ENCODE measurements at regions not wholly inside any gene's neighbourhood (a gene's known extent, or its start where the extent isn't known, plus 50 kb on each side); places are given as distances from the start of the nearest gene placed in this dataset.

- TF ChIP-seq MED1 (CRISPR knock-in tag; IDR thresholded peaks at IDR 0.05): no peak
- TF ChIP-seq SPEN (CRISPR knock-in tag; IDR thresholded peaks at IDR 0.05; ENCODE audit: low read depth): no peak
- TF ChIP-seq PCBP1 (IDR thresholded peaks at IDR 0.05; ENCODE audit: borderline replicate concordance, low read depth, low read length): no peak
- TF ChIP-seq BRF2 (CRISPR knock-in tag; IDR thresholded peaks at IDR 0.05): no peak
- TF ChIP-seq KDM1A (CRISPR knock-in tag; IDR thresholded peaks at IDR 0.05): no peak
- no peak for TF ChIP-seq HDAC2 (CRISPR knock-in tag; IDR thresholded peaks at IDR 0.05)
- no peak for TF ChIP-seq ZBTB40 (IDR thresholded peaks at IDR 0.05)
- no peak for TF ChIP-seq ZBTB40 (CRISPR knock-in tag; IDR thresholded peaks at IDR 0.05)
- TF ChIP-seq CTCF (CRISPR knock-in tag; IDR thresholded peaks at IDR 0.05): no peak
- no peak for TF ChIP-seq FOXK1 (CRISPR knock-in tag; IDR thresholded peaks at IDR 0.05; ENCODE audit: borderline replicate concordance, low read depth)
- no peak for TF ChIP-seq FOXP4 (CRISPR knock-in tag; IDR thresholded peaks at IDR 0.05)
- no peak for TF ChIP-seq POLR2A (IDR thresholded peaks at IDR 0.05; ENCODE audit: insufficient read depth in 1 of 2, low read depth in 2 of 2, low read length in 2 of 2)
- no peak for TF ChIP-seq RFXAP (CRISPR knock-in tag; IDR thresholded peaks at IDR 0.05; ENCODE audit: borderline replicate concordance)
These were observed 488.4 kb downstream of the NR2F2 start for GRCh38 chr15:96818861-96819260.

All from HepG2 (cell line).